ENCODE measurements at regions not wholly inside any gene's neighbourhood (a gene's known extent, or its start where the extent isn't known, plus 50 kb on each side); places are given as distances from the start of the nearest gene placed in this dataset.
"Not testable (repeated sequence)": the region's sequence is repeated elsewhere in the genome, so short reads cannot be mapped to it uniquely, and the experiment has no call there.

DNA sequence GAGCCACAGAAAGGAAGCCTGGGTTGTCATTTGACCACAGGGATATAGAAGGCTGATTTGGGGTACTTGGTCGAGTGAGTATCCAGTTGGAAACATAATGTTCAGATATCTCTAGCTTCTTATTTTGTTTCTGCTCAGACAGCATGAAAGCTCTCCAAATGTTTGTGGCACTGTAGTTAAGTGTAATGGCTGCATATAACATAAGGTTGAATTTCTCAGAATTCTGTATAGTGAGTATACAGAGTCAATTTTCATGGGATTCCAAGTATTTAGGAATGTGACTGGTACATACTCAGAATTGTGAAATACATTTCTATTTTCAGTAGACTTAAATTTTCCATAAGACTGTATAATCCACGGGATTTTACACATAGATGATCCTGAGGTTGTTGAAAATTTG is 2102.1 kb upstream of the RAG2 start:
- TF ChIP-seq, protein P1, sequence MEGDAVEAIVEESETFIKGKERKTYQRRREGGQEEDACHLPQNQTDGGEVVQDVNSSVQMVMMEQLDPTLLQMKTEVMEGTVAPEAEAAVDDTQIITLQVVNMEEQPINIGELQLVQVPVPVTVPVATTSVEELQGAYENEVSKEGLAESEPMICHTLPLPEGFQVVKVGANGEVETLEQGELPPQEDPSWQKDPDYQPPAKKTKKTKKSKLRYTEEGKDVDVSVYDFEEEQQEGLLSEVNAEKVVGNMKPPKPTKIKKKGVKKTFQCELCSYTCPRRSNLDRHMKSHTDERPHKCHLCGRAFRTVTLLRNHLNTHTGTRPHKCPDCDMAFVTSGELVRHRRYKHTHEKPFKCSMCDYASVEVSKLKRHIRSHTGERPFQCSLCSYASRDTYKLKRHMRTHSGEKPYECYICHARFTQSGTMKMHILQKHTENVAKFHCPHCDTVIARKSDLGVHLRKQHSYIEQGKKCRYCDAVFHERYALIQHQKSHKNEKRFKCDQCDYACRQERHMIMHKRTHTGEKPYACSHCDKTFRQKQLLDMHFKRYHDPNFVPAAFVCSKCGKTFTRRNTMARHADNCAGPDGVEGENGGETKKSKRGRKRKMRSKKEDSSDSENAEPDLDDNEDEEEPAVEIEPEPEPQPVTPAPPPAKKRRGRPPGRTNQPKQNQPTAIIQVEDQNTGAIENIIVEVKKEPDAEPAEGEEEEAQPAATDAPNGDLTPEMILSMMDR (IDR thresholded peaks at IDR 0.05; ENCODE audit: unreplicated experiment) = no peak
- no peaks in the 10 kb centered on the region for H3K36me3 Mint-ChIP-seq (ENCODE audit: low read depth, unreplicated experiment)
- H3K9me3 Mint-ChIP-seq (ENCODE audit: unreplicated experiment) = no peaks in the 10 kb centered on the region
- no peaks in the 10 kb centered on the region for H3K27me3 Mint-ChIP-seq (ENCODE audit: unreplicated experiment)
- H3K27ac Mint-ChIP-seq (ENCODE audit: unreplicated experiment) = no peak overlapping the region
- no peaks in the 10 kb centered on the region for H3K4me1 Mint-ChIP-seq (ENCODE audit: unreplicated experiment)
- no peak for DNase-seq (ENCODE audit: low spot score)
- H3K4me3 Mint-ChIP-seq (ENCODE audit: unreplicated experiment) = no peak overlapping the region

DNA sequence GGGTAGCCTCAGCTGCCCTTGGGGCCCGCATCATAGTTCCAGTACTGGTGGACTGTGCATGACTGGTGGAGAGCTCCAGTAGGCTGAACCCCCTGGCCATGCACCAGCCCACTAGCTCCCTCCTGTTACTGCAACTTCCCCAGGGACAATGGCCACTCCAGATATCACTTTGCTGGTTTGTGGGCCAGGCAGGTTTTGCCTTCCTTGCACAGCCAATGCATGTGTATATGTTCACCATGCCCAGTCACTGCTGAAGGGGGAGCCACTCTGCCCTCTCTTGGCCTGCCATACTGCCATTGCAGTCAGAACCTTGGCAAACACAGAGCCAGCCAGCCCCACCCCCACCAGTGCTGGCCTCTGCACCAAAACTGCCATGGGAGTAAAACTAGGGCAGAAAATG is 2095.3 kb upstream of the RAG2 start:
- H3K4me1 Mint-ChIP-seq (ENCODE audit: unreplicated experiment) = no peaks in the 10 kb centered on the region
- H3K4me3 Mint-ChIP-seq (ENCODE audit: unreplicated experiment) = no peak overlapping the region
- no peak for DNase-seq (ENCODE audit: low spot score)
- H3K36me3 Mint-ChIP-seq (ENCODE audit: low read depth, unreplicated experiment) = no peaks in the 10 kb centered on the region
- no peak overlapping the region for H3K27ac Mint-ChIP-seq (ENCODE audit: unreplicated experiment)
- H3K27me3 Mint-ChIP-seq (ENCODE audit: unreplicated experiment) = no peaks in the 10 kb centered on the region
- TF ChIP-seq, protein P1 (IDR thresholded peaks at IDR 0.05; ENCODE audit: unreplicated experiment) = no peak
- no peaks in the 10 kb centered on the region for H3K9me3 Mint-ChIP-seq (ENCODE audit: unreplicated experiment)

DNA sequence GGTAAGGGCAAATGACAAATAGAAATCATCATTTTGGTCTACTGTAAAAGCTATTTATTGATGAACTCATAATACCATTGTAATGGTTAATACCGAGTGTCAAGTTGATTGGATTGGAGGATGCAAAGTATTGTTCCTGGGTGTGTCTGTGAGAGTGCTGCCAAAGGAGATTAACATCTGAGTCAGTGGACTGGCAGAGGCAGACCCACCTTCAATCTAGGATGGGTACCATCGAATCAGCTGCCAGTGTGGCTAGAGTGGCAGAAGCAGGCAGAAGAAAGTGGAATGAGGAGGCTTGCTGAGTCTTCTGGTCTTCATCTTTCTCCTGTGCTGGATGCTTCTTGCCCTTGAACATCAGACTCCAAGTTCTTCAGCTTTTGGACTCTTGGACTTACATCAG is 2092.2 kb upstream of the RAG2 start:
- not testable (repeated sequence) for H3K4me1 Mint-ChIP-seq (ENCODE audit: unreplicated experiment); H3K27me3 Mint-ChIP-seq (ENCODE audit: unreplicated experiment); DNase-seq (ENCODE audit: low spot score); H3K27ac Mint-ChIP-seq (ENCODE audit: unreplicated experiment); H3K9me3 Mint-ChIP-seq (ENCODE audit: unreplicated experiment); H3K4me3 Mint-ChIP-seq (ENCODE audit: unreplicated experiment); H3K36me3 Mint-ChIP-seq (ENCODE audit: low read depth, unreplicated experiment)

DNA sequence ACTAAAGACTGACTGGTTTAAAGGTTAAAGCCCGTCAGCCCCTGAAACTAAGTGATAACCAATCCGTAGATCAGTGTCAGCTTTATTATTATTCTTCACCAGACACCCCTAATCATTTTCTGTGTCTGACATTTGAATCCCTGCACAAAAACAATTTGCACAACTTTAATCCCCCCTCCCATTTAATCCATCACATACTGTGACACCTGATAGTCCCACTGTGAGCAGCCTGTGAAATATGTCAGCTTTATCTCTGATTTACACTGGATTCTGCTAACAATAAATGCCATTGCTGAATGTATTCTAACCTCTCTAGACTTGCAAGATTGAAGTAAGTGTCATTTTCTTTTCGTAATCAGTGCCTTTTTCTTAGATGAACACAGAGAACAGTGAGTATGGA is 2089.0 kb upstream of the RAG2 start:
- DNase-seq (ENCODE audit: low spot score) = no peak
- no peaks in the 10 kb centered on the region for H3K4me1 Mint-ChIP-seq (ENCODE audit: unreplicated experiment)
- H3K9me3 Mint-ChIP-seq (ENCODE audit: unreplicated experiment) = no peaks in the 10 kb centered on the region
- H3K27ac Mint-ChIP-seq (ENCODE audit: unreplicated experiment) = no peak overlapping the region
- no peak overlapping the region for H3K4me3 Mint-ChIP-seq (ENCODE audit: unreplicated experiment)
- no peaks in the 10 kb centered on the region for H3K36me3 Mint-ChIP-seq (ENCODE audit: low read depth, unreplicated experiment)
- H3K27me3 Mint-ChIP-seq (ENCODE audit: unreplicated experiment) = no peaks in the 10 kb centered on the region
- TF ChIP-seq, protein P1 (IDR thresholded peaks at IDR 0.05; ENCODE audit: unreplicated experiment) = no peak

DNA sequence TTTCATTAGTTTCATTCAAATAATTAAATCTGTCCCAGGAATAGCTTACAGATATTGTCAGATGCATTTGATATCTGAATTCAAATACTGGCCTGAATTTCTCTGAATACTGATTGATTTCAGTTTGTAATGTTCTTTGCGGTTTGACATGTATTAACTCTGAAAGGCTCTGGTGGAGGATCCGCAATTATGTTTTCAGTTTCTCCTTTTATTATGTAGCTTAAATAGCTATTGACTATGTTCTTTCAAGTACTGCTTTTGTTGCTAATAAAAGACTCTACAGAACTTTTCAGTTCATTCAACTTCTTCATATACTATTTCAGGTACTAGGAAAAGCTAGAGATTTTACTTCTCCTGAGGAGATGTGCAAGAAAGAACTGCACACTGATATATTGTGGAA is 2085.4 kb upstream of the RAG2 start:
- TF ChIP-seq, protein P1 (IDR thresholded peaks at IDR 0.05; ENCODE audit: unreplicated experiment) = no peak
- H3K27ac Mint-ChIP-seq (ENCODE audit: unreplicated experiment) = no peak overlapping the region
- H3K4me1 Mint-ChIP-seq (ENCODE audit: unreplicated experiment) = no peaks in the 10 kb centered on the region
- no peak overlapping the region for H3K4me3 Mint-ChIP-seq (ENCODE audit: unreplicated experiment)
- H3K27me3 Mint-ChIP-seq (ENCODE audit: unreplicated experiment) = no peaks in the 10 kb centered on the region
- no peaks in the 10 kb centered on the region for H3K9me3 Mint-ChIP-seq (ENCODE audit: unreplicated experiment)
- no peak for DNase-seq (ENCODE audit: low spot score)
- no peaks in the 10 kb centered on the region for H3K36me3 Mint-ChIP-seq (ENCODE audit: low read depth, unreplicated experiment)

DNA sequence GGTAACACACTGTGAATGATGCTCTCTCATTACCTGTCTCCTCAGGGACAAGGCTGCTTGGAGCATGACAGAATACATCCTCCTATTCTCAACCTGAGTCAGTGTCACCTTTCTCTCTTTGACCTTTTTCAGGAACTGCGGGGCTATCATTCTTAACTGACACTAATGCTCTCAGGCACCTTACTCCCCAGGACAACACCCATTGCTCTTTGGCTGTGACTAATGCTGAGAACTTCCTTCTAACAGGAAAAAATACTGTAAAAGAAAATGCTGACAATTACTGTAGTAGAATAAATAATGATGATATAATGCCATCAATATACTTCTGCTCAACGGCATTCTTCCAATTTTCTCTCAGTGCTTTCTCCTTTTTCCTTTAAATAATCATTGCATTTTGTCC is 2082.7 kb upstream of the RAG2 start:
- Mint-ChIP-seq H3K4me1 (ENCODE audit: unreplicated experiment) (peaks cover 3% of the 10 kb centered on the region), H3K36me3 (ENCODE audit: low read depth, unreplicated experiment) (no peaks in the 10 kb centered on the region), H3K4me3 (ENCODE audit: unreplicated experiment) (no peak overlapping the region), H3K27ac (ENCODE audit: unreplicated experiment) (no peak overlapping the region), H3K9me3 (ENCODE audit: unreplicated experiment) (no peaks in the 10 kb centered on the region), H3K27me3 (ENCODE audit: unreplicated experiment) (no peaks in the 10 kb centered on the region)
- TF ChIP-seq, protein P1 (IDR thresholded peaks at IDR 0.05; ENCODE audit: unreplicated experiment) = no peak
- no peak for DNase-seq (ENCODE audit: low spot score)
